Naive B cell (primary cell): ENCODE measurements at regions not wholly inside any gene's neighbourhood (a gene's known extent, or its start where the extent isn't known, plus 50 kb on each side); places are given as distances from the start of the nearest gene placed in this dataset.
"Not testable (repeated sequence)": the region's sequence is repeated elsewhere in the genome, so short reads cannot be mapped to it uniquely, and the experiment has no call there.

Source experiments
- ATAC-seq, 2 donors: fragments of 150-1000 bp; cut with Tn5 transposase; 2 replicates each; pipeline ENCODE4 v1.10.0; 2021; ENCODE audit warnings: low read depth in 2 of 2, mild to moderate bottlenecking in 2 of 2, moderate library complexity in 2 of 2
- DNase-seq: peaks from one replicate; pipeline ENCODE4 v3.0.0; 2022
- H3K27ac Mint-ChIP-seq, 6 donors: one replicate each; pipeline ENCODE4 v1.8.0; 2020 to 2022; ENCODE audit warnings: mild to moderate bottlenecking in 6 of 6, mixed read lengths in 6 of 6, moderate library complexity in 5 of 6, inconsistent platforms in 2 of 6
- H3K27me3 Mint-ChIP-seq, 3 donors: one replicate each; pipeline ENCODE4 v1.8.0; 2021 to 2022; ENCODE audit warnings: mixed read lengths in 3 of 3, mild to moderate bottlenecking in 1 of 3
- H3K36me3 Mint-ChIP-seq, 2 donors: one replicate each; pipeline ENCODE4 v1.8.0; 2020 to 2022; ENCODE audit warnings: mixed read lengths in 2 of 2, inconsistent platforms in 1 of 2, mild to moderate bottlenecking in 1 of 2
- H3K4me1 Mint-ChIP-seq, 3 donors: one replicate each; pipeline ENCODE4 v1.8.0; 2020 to 2022; ENCODE audit warnings: mixed read lengths in 3 of 3, inconsistent platforms in 1 of 3, mild to moderate bottlenecking in 1 of 3, moderate library complexity in 1 of 3
- H3K4me3 Mint-ChIP-seq, 8 donors: one replicate each; pipeline ENCODE4 v1.8.0; 2020 to 2022; ENCODE audit warnings: mild to moderate bottlenecking in 8 of 8, mixed read lengths in 8 of 8, moderate library complexity in 8 of 8, inconsistent platforms in 2 of 8
- H3K9me3 Mint-ChIP-seq, 7 donors: one replicate each; pipeline ENCODE4 v1.8.0; 2020 to 2022; ENCODE audit warnings: mixed read lengths in 7 of 7, mild to moderate bottlenecking in 5 of 7, inconsistent platforms in 2 of 7, moderate library complexity in 1 of 7

DNA sequence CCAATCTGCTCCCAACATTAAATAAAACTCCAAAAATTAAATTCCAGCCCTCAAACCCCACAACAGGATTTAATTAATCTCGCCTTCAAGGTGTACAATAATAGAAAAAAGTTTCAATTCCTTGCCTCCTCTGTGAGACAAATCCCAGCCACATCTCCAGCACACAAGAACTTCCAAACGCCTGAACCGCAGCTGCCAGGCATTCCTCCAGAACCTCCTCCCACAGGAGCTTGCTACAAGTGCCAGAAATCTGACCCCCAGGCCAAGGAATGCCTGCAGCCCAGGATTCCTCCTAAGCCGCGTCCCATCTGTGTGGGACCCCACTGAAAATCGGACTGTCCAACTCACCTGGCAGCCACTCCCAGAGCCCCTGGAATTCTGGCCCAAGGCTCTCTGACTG lies 94.5 kb upstream of the RAB4A start:
- H3K36me3 Mint-ChIP-seq, DNase-seq, H3K4me3 Mint-ChIP-seq, ATAC-seq, H3K27me3 Mint-ChIP-seq, H3K27ac Mint-ChIP-seq, H3K4me1 Mint-ChIP-seq, H3K9me3 Mint-ChIP-seq: not testable (repeated sequence)

- peaks cover 0 to 6% (median 5%) of the 10 kb centered on the region in 3 donors for H3K27me3 Mint-ChIP-seq
- no peak overlapping the region for H3K27ac Mint-ChIP-seq
- no peaks in the 10 kb centered on the region for H3K36me3 Mint-ChIP-seq
- ATAC-seq (no peak), DNase-seq (no peak)
- H3K4me1 Mint-ChIP-seq: no peaks in the 10 kb centered on the region
- peaks cover 0 to 5% (median 0%) of the 10 kb centered on the region in 7 donors for H3K9me3 Mint-ChIP-seq
- H3K4me3 Mint-ChIP-seq: no peak overlapping the region
Observed at GRCh38 chr1:229180161-229180560, 90.8 kb upstream of the RAB4A start.

GRCh38 chr1:229181419-229181818 lies 89.5 kb upstream of the RAB4A start:
- Mint-ChIP-seq H3K4me3 (no peak overlapping the region), H3K27ac (no peak overlapping the region)

DNA sequence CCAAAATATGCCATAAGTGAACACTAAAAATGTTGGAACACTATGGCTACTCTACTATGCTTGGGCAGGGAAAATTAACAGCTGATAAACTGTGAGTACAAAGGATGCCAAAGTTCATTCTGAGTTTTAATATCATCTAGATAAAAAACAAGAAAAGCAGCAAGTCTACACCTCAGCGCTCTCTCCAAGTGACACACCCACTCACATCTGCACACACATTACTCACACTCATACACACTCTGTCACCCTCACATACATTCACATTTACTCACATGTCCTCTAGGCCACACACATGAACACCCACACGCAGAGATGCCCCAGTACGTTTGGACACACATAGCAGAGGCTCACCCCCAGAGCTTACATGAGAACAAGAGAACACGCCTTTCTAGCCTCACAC lies 87.3 kb upstream of the RAB4A start:
- DNase-seq (no peak), ATAC-seq (no peak)
- H3K9me3 Mint-ChIP-seq: peaks cover 0 to 5% (median 0%) of the 10 kb centered on the region in 7 donors
- no peak overlapping the region for H3K4me3 Mint-ChIP-seq
- H3K27me3 Mint-ChIP-seq: peaks cover 0 to 6% (median 5%) of the 10 kb centered on the region in 3 donors
- H3K36me3 Mint-ChIP-seq: no peaks in the 10 kb centered on the region
- H3K4me1 Mint-ChIP-seq: no peaks in the 10 kb centered on the region
- no peak overlapping the region for H3K27ac Mint-ChIP-seq

More at GRCh38 chr1:229181419-229181818, 89.5 kb upstream of the RAB4A start:
- H3K4me1 Mint-ChIP-seq: no peaks in the 10 kb centered on the region
- peaks cover 0 to 5% (median 0%) of the 10 kb centered on the region in 7 donors for H3K9me3 Mint-ChIP-seq
- H3K36me3 Mint-ChIP-seq: no peaks in the 10 kb centered on the region
- DNase-seq (no peak), ATAC-seq (no peak)
- peaks cover 0 to 6% (median 5%) of the 10 kb centered on the region in 3 donors for H3K27me3 Mint-ChIP-seq

- H3K36me3 Mint-ChIP-seq: no peaks in the 10 kb centered on the region
- ATAC-seq (no peak), DNase-seq (no peak)
- H3K4me3 Mint-ChIP-seq: no peak overlapping the region
- no peak overlapping the region for H3K27ac Mint-ChIP-seq
- H3K9me3 Mint-ChIP-seq: peaks cover 0 to 5% (median 0%) of the 10 kb centered on the region in 7 donors
- H3K27me3 Mint-ChIP-seq: peaks cover 0 to 6% (median 5%) of the 10 kb centered on the region in 3 donors
- H3K4me1 Mint-ChIP-seq: no peaks in the 10 kb centered on the region
Observed at GRCh38 chr1:229184066-229184465, 86.8 kb upstream of the RAB4A start.

- peaks cover 0 to 5% (median 0%) of the 10 kb centered on the region in 7 donors for H3K9me3 Mint-ChIP-seq
Observed at GRCh38 chr1:229185963-229186362, 84.9 kb upstream of the RAB4A start.

GRCh38 chr1:229186373-229187056 lies 84.4 kb upstream of the RAB4A start:
- no peaks in the 10 kb centered on the region for H3K4me1 Mint-ChIP-seq
- peaks cover 0 to 5% (median 0%) of the 10 kb centered on the region in 7 donors for H3K9me3 Mint-ChIP-seq
- H3K4me3 Mint-ChIP-seq: no peak overlapping the region
- no peaks in the 10 kb centered on the region for H3K36me3 Mint-ChIP-seq
- no peak for ATAC-seq
- peaks cover 0 to 13% (median 8%) of the 10 kb centered on the region in 3 donors for H3K27me3 Mint-ChIP-seq
- H3K27ac Mint-ChIP-seq: no peak overlapping the region
- no peak for DNase-seq

More at GRCh38 chr1:229185963-229186362, 84.9 kb upstream of the RAB4A start:
- H3K4me3 Mint-ChIP-seq: no peak overlapping the region
- H3K27me3 Mint-ChIP-seq: peaks cover 0 to 12% (median 5%) of the 10 kb centered on the region in 3 donors
- ATAC-seq: no peak
- H3K36me3 Mint-ChIP-seq: no peaks in the 10 kb centered on the region
- H3K27ac Mint-ChIP-seq: no peak overlapping the region
- no peaks in the 10 kb centered on the region for H3K4me1 Mint-ChIP-seq
- DNase-seq: no peak

- Mint-ChIP-seq H3K9me3 (peaks cover 0 to under 1% (median 0%) of the 10 kb centered on the region in 7 donors), H3K36me3 (no peaks in the 10 kb centered on the region), H3K4me1 (no peaks in the 10 kb centered on the region), H3K4me3 (no peak overlapping the region), H3K27ac (no peak overlapping the region), H3K27me3 (peaks cover 3 to 16% (median 4%) of the 10 kb centered on the region in 3 donors)
- no peak for DNase-seq
- no peak for ATAC-seq
Observed at GRCh38 chr1:229190057-229190575, 80.8 kb upstream of the RAB4A start.

DNA sequence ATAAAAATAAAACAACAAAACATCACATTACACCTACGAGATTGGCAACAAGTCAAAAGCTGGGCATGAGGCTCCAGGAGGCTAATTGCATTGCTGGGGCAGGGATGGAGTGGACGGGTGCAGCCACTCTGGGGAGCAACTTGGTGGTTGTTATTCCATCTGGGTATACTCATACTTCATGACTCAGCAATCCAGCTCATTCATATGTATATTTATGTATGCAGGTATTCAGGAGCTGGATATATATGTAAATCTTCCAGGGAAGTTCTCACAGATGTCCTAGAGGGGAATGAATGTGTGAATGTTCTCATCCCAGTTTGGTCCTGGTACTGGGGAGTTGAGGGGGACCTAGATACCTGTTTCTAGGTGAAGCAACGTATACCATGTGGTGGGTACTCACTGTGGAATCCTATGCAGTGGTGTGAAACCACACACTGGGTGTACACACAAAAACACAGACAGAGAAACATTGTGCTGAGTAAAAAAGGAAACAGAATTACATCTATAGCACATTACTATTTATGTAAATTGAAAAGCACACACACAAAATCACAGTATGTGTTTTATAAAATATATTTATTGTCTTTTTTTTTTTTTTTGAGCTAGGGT lies 79.7 kb upstream of the RAB4A start:
- DNase-seq (no peak), ATAC-seq (no peak)
- Mint-ChIP-seq H3K36me3 (no peaks in the 10 kb centered on the region), H3K27me3 (peaks cover 3 to 16% (median 4%) of the 10 kb centered on the region in 3 donors), H3K4me3 (no peak overlapping the region), H3K27ac (no peak overlapping the region), H3K9me3 (no peaks in the 10 kb centered on the region), H3K4me1 (no peaks in the 10 kb centered on the region)

GRCh38 chr1:229192031-229192430 lies 78.9 kb upstream of the RAB4A start:
- Mint-ChIP-seq H3K27me3 (peaks cover 3 to 16% (median 4%) of the 10 kb centered on the region in 3 donors), H3K4me1 (no peaks in the 10 kb centered on the region), H3K4me3 (no peak overlapping the region), H3K27ac (no peak overlapping the region), H3K36me3 (no peaks in the 10 kb centered on the region), H3K9me3 (peaks cover 0 to 2% (median 0%) of the 10 kb centered on the region in 7 donors)
- no peak for ATAC-seq
- DNase-seq: no peak

DNA sequence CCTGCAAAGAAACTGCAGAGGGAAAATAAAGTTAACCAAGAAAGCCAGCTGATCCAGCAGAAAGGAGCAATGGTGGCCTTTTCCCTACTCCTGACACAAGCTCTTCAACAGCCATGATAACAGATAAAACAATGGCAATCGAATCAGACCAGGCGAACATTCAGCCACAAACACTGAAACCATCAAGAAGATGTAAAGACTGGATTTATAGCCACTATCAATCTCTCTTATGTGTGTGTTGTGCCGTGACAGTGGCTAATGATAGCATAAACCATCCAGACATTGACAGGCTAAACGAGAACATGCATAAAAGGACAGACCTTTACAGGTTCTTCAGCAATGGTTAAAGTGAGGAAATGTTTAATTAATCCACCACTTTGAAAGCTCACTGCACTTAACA lies 78.1 kb upstream of the RAB4A start:
- peaks cover 3 to 16% (median 4%) of the 10 kb centered on the region in 3 donors for H3K27me3 Mint-ChIP-seq
- ATAC-seq (no peak), DNase-seq (no peak)
- H3K9me3 Mint-ChIP-seq: peaks cover 0 to 2% (median 0%) of the 10 kb centered on the region in 7 donors
- no peaks in the 10 kb centered on the region for H3K36me3 Mint-ChIP-seq
- H3K27ac Mint-ChIP-seq: no peak overlapping the region
- H3K4me1 Mint-ChIP-seq: no peaks in the 10 kb centered on the region
- no peak overlapping the region for H3K4me3 Mint-ChIP-seq

DNA sequence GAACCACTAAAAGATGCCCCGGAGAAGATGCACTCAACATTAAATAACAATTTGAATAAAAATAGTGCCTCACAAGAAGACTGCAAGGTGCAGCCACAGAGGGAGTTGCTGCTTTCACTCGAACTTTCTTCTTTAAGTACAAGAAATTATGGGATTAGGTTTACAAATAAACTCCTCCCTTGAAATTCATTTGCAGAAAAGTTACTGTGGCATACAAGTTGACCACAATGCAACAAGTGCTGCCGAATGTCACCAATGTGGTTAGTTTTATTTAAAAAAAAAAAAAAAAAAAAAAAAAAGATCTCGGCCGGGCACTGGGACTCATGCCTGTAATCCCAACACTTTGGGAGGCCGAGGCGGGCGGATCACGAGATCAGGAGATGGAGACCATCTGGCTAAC lies 76.8 kb upstream of the RAB4A start:
- H3K27me3 Mint-ChIP-seq: peaks cover 3 to 16% (median 4%) of the 10 kb centered on the region in 3 donors
- DNase-seq (no peak), ATAC-seq (no peak)
- H3K4me1 Mint-ChIP-seq: peaks cover 0 to under 1% (median 0%) of the 10 kb centered on the region in 3 donors
- H3K4me3 Mint-ChIP-seq: no peak overlapping the region
- H3K36me3 Mint-ChIP-seq: no peaks in the 10 kb centered on the region
- peaks cover 0 to 2% (median 0%) of the 10 kb centered on the region in 7 donors for H3K9me3 Mint-ChIP-seq
- no peak overlapping the region for H3K27ac Mint-ChIP-seq

DNA sequence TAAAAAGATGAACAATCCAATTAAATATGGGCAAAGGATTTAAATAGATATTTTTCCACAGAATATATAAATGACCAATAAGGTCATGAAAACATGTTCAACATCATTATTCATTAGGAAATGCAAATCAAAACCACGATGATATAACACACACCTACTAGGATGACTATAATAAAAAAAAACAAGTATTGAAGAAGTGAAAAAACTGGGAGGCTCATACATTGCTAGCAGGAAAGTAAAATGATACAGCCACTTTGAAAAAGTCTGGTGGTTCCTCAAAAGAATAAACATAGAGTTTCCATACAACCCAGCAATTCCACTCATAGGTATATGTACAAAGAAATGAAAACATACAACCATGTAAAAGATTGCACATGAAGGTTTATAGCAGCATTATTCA lies 75.7 kb upstream of the RAB4A start:
- peaks cover 3 to 16% (median 4%) of the 10 kb centered on the region in 3 donors for H3K27me3 Mint-ChIP-seq
- no peaks in the 10 kb centered on the region for H3K36me3 Mint-ChIP-seq
- ATAC-seq (no peak), DNase-seq (no peak)
- no peak overlapping the region for H3K4me3 Mint-ChIP-seq
- H3K4me1 Mint-ChIP-seq: peaks cover 0 to 11% (median 6%) of the 10 kb centered on the region in 3 donors
- peaks cover 0 to 2% (median 0%) of the 10 kb centered on the region in 7 donors for H3K9me3 Mint-ChIP-seq
- H3K27ac Mint-ChIP-seq: no peak overlapping the region
